ENCODE measurements at regions not wholly inside any gene's neighbourhood (a gene's known extent, or its start where the extent isn't known, plus 50 kb on each side); places are given as distances from the start of the nearest gene placed in this dataset.
A peak's percentile ranks its signal among the peaks of the same experiment; 100 is the strongest.

GRCh38 chr10:52965509-52965908 is 192.9 kb upstream of the MBL2 start:
- H3K79me2 ChIP-seq = no peaks in the 10 kb centered on the region
- peak overlapping the region; percentile 74 for H2AFZ ChIP-seq
- no peaks in the 10 kb centered on the region for H3K27me3 ChIP-seq (ENCODE audit: control insufficient read depth, insufficient read depth, low read length)
- no peak overlapping the region for H3K9ac ChIP-seq
- no peaks in the 10 kb centered on the region for H3K36me3 ChIP-seq (ENCODE audit: control insufficient read depth, insufficient read depth, low read length)
- TF ChIP-seq CTCF (IDR thresholded peaks at IDR 0.05) = no peak
- peak overlapping the region; percentile 42 for H3K27ac ChIP-seq
- H3K4me2 ChIP-seq (ENCODE audit: low read length) = no peak overlapping the region
- H3K9me3 ChIP-seq (ENCODE audit: control insufficient read depth, low read length) = no peaks in the 10 kb centered on the region
- H3K4me3 ChIP-seq (ENCODE audit: low read depth, low read length) = no peak overlapping the region
- H3K4me1 ChIP-seq = peaks cover 37% of the 10 kb centered on the region

GRCh38 chr10:52961323-52961722 is 188.7 kb upstream of the MBL2 start:
- Histone ChIP-seq H3K9ac (no peak overlapping the region), H3K4me2 (ENCODE audit: low read length) (peak overlapping the region; percentile 34), H3K4me1 (peaks cover 45% of the 10 kb centered on the region), H3K79me2 (no peaks in the 10 kb centered on the region), H3K4me3 (ENCODE audit: low read depth, low read length) (no peak overlapping the region), H3K27me3 (ENCODE audit: control insufficient read depth, insufficient read depth, low read length) (no peaks in the 10 kb centered on the region), H3K36me3 (ENCODE audit: control insufficient read depth, insufficient read depth, low read length) (no peaks in the 10 kb centered on the region), H2AFZ (peak overlapping the region; percentile 66), H3K27ac (peak overlapping the region; percentile 57), H3K9me3 (ENCODE audit: control insufficient read depth, low read length) (no peaks in the 10 kb centered on the region)
- no peak for TF ChIP-seq CTCF (IDR thresholded peaks at IDR 0.05)

GRCh38 chr10:52959810-52960209 is 187.2 kb upstream of the MBL2 start:
- Histone ChIP-seq H3K36me3 (ENCODE audit: control insufficient read depth, insufficient read depth, low read length) (no peaks in the 10 kb centered on the region), H3K27me3 (ENCODE audit: control insufficient read depth, insufficient read depth, low read length) (no peaks in the 10 kb centered on the region), H3K9me3 (ENCODE audit: control insufficient read depth, low read length) (no peaks in the 10 kb centered on the region), H3K4me2 (ENCODE audit: low read length) (no peak overlapping the region), H3K9ac (no peak overlapping the region), H3K79me2 (no peaks in the 10 kb centered on the region), H3K4me1 (peaks cover 39% of the 10 kb centered on the region), H3K4me3 (ENCODE audit: low read depth, low read length) (no peak overlapping the region), H2AFZ (peak overlapping the region; percentile 52), H3K27ac (peak overlapping the region; percentile 48)
- TF ChIP-seq CTCF (IDR thresholded peaks at IDR 0.05) = no peak

GRCh38 chr10:52956861-52957260 is 184.3 kb upstream of the MBL2 start:
- Histone ChIP-seq H3K27me3 (ENCODE audit: control insufficient read depth, insufficient read depth, low read length) (no peaks in the 10 kb centered on the region), H3K36me3 (ENCODE audit: control insufficient read depth, insufficient read depth, low read length) (no peaks in the 10 kb centered on the region), H3K9me3 (ENCODE audit: control insufficient read depth, low read length) (no peaks in the 10 kb centered on the region), H3K9ac (no peak overlapping the region), H3K27ac (peak overlapping the region; percentile 87), H3K79me2 (no peaks in the 10 kb centered on the region), H2AFZ (peak overlapping the region; percentile 83), H3K4me2 (ENCODE audit: low read length) (peak overlapping the region; percentile 11), H3K4me1 (peaks cover 47% of the 10 kb centered on the region), H3K4me3 (ENCODE audit: low read depth, low read length) (no peak overlapping the region)
- no peak for TF ChIP-seq CTCF (IDR thresholded peaks at IDR 0.05)

GRCh38 chr10:52956461-52956860 is 183.9 kb upstream of the MBL2 start:
- Histone ChIP-seq H3K79me2 (no peaks in the 10 kb centered on the region), H3K9me3 (ENCODE audit: control insufficient read depth, low read length) (no peaks in the 10 kb centered on the region), H3K4me1 (peaks cover 48% of the 10 kb centered on the region), H3K4me3 (ENCODE audit: low read depth, low read length) (no peak overlapping the region), H3K27me3 (ENCODE audit: control insufficient read depth, insufficient read depth, low read length) (no peaks in the 10 kb centered on the region), H3K4me2 (ENCODE audit: low read length) (peak overlapping the region; percentile 11), H2AFZ (peak overlapping the region; percentile 83), H3K36me3 (ENCODE audit: control insufficient read depth, insufficient read depth, low read length) (no peaks in the 10 kb centered on the region), H3K9ac (no peak overlapping the region), H3K27ac (peak overlapping the region; percentile 87)
- TF ChIP-seq CTCF (IDR thresholded peaks at IDR 0.05) = no peak

Data from parathyroid adenoma (tissue), 2 donors.